ENCODE measurements at regions not wholly inside any gene's neighbourhood (a gene's known extent, or its start where the extent isn't known, plus 50 kb on each side); places are given as distances from the start of the nearest gene placed in this dataset.

DNA sequence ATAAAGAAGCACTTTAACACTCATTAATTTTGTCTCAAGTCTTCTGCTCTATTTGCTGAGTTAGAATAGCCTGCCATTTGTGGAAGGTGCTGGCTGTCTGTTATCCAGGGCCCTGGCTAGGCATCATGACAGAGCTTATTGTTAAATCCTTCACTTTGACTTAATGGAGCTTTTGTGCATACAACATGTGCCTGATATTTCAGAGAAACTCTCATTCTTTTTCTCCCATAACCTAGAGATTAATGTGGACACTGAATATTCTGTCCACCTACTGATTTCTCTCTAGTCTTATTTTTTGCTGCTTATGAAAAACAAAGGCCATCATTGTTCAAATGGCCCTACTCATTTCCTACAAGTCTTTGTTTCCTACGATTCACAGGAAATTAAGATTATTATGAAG, 383.1 kb upstream of the HTR2A start:
- H3K79me2 ChIP-seq (ENCODE audit: insufficient read depth, low read length) = no peaks in the 10 kb centered on the region
- no peaks in the 10 kb centered on the region for H3K4me1 ChIP-seq (ENCODE audit: insufficient read depth, low read length)
- no peak overlapping the region for H2BK5ac ChIP-seq (ENCODE audit: insufficient read length, low read length)
- no peak for DNase-seq
- no peaks in the 10 kb centered on the region for H3K36me3 Mint-ChIP-seq (ENCODE audit: insufficient read depth in 1 of 3, low read depth in 3 of 3)
- no peak overlapping the region for H3T11ph ChIP-seq (ENCODE audit: low read length)
- H3K18ac ChIP-seq (ENCODE audit: insufficient read length, low read depth, low read length) = no peak overlapping the region
- no peaks in the 10 kb centered on the region for H3K23me2 ChIP-seq (ENCODE audit: insufficient read length, low read depth, low read length, poor library complexity, severe bottlenecking)
- H3K56ac ChIP-seq (ENCODE audit: insufficient read length, low read depth, low read length) = no peak overlapping the region
- H4K5ac ChIP-seq (ENCODE audit: insufficient read length, low read depth, low read length) = no peak overlapping the region
- H2BK12ac ChIP-seq (ENCODE audit: insufficient read length, low read depth, low read length) = no peak overlapping the region
- no peak overlapping the region for H2AFZ ChIP-seq (ENCODE audit: low read length)
- no peak overlapping the region for H3K4me2 ChIP-seq (ENCODE audit: insufficient read depth, insufficient read length, low read length)
- no peaks in the 10 kb centered on the region for H3K27me3 ChIP-seq (ENCODE audit: insufficient read depth, low read length)
- TF ChIP-seq, protein P1, sequence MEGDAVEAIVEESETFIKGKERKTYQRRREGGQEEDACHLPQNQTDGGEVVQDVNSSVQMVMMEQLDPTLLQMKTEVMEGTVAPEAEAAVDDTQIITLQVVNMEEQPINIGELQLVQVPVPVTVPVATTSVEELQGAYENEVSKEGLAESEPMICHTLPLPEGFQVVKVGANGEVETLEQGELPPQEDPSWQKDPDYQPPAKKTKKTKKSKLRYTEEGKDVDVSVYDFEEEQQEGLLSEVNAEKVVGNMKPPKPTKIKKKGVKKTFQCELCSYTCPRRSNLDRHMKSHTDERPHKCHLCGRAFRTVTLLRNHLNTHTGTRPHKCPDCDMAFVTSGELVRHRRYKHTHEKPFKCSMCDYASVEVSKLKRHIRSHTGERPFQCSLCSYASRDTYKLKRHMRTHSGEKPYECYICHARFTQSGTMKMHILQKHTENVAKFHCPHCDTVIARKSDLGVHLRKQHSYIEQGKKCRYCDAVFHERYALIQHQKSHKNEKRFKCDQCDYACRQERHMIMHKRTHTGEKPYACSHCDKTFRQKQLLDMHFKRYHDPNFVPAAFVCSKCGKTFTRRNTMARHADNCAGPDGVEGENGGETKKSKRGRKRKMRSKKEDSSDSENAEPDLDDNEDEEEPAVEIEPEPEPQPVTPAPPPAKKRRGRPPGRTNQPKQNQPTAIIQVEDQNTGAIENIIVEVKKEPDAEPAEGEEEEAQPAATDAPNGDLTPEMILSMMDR (conservative IDR thresholded peaks at IDR 0.05) = no peak
- H4K8ac ChIP-seq (replicated peaks; ENCODE audit: insufficient read length, low read depth, low read length) = no peak overlapping the region
- no peak overlapping the region for H3K23ac ChIP-seq (ENCODE audit: insufficient read length, low read depth, low read length)
- no peaks in the 10 kb centered on the region for H4K20me1 ChIP-seq (ENCODE audit: control insufficient read depth, insufficient read depth, insufficient read length)
- no peak overlapping the region for H3K4me3 Mint-ChIP-seq
- WGBS (ENCODE audit: extremely low coverage, insufficient read length, low lambda C conversion rate) = no CpG with 5 or more reads among the region's 1 CpG
- no peak overlapping the region for H3K14ac ChIP-seq (ENCODE audit: insufficient read depth, low read length)
- no peak overlapping the region for H3K27ac Mint-ChIP-seq
- no peak overlapping the region for H4K91ac ChIP-seq (ENCODE audit: insufficient read length, low read depth, low read length)
- H3K79me1 ChIP-seq (ENCODE audit: insufficient read depth, low read depth, low read length, poor library complexity, severe bottlenecking) = no peaks in the 10 kb centered on the region
- peaks cover 0 to 3% of the 10 kb centered on the region in 2 experiments; a peak in 2 of 4 replicates for H3K4me1 Mint-ChIP-seq
- no peaks in the 10 kb centered on the region for H3K9me3 ChIP-seq (ENCODE audit: control insufficient read depth, low read depth, low read length)
- H3K27ac ChIP-seq (ENCODE audit: insufficient read length, low read depth, low read length) = no peak overlapping the region
- H3K9me3 Mint-ChIP-seq = no peaks in the 10 kb centered on the region
- no peaks in the 10 kb centered on the region for H3K27me3 Mint-ChIP-seq (ENCODE audit: low read depth)
- H2AK5ac ChIP-seq (ENCODE audit: insufficient read length, low read length) = no peak overlapping the region
- no peak overlapping the region for H2BK20ac ChIP-seq (ENCODE audit: low read depth, low read length, poor library complexity, severe bottlenecking)
- H2BK15ac ChIP-seq (ENCODE audit: low read depth, low read length) = no peak overlapping the region
- H3K4ac ChIP-seq (ENCODE audit: low read depth, low read length) = no peak overlapping the region
- H3K9ac ChIP-seq (ENCODE audit: extremely low read depth, insufficient read length, low read length) = no peak overlapping the region
- H2BK120ac ChIP-seq (ENCODE audit: low read depth, low read length, poor library complexity, severe bottlenecking) = no peak overlapping the region

Measured in H9 (cell line).